HCEC 1CT (cell line): ENCODE measurements at regions not wholly inside any gene's neighbourhood (a gene's known extent, or its start where the extent isn't known, plus 50 kb on each side); places are given as distances from the start of the nearest gene placed in this dataset.

ENCODE experiments used
- DNase-seq: peaks from one replicate; pipeline ENCODE4 v3.0.0-alpha.2; 2017

GRCh38 chr9:126275386-126276001 is 51.1 kb upstream of the MVB12B start:
- no peak for DNase-seq

GRCh38 chr9:126276056-126276728 is 50.4 kb upstream of the MVB12B start:
- no peak for DNase-seq
